Upper lobe of left lung (tissue), 4 donors: ENCODE measurements at regions not wholly inside any gene's neighbourhood (a gene's known extent, or its start where the extent isn't known, plus 50 kb on each side); places are given as distances from the start of the nearest gene placed in this dataset.

Experiments used
- EP300 ChIP-seq, 4 donors: sonication (generic); formaldehyde crosslinking; IDR thresholded peaks; one replicate each; pipeline ENCODE4 v1.5.1; 2017; ENCODE audit warnings: antibody characterized with exemption in 4 of 4, control low read depth in 2 of 4
- POLR2A ChIP-seq, 4 donors: fragments of 450-650 bp; IDR thresholded peaks; one replicate each; pipeline ENCODE4 v1.5.1; 2016 to 2017; ENCODE audit warnings: antibody characterized with exemption in 4 of 4, mild to moderate bottlenecking in 2 of 4

DNA sequence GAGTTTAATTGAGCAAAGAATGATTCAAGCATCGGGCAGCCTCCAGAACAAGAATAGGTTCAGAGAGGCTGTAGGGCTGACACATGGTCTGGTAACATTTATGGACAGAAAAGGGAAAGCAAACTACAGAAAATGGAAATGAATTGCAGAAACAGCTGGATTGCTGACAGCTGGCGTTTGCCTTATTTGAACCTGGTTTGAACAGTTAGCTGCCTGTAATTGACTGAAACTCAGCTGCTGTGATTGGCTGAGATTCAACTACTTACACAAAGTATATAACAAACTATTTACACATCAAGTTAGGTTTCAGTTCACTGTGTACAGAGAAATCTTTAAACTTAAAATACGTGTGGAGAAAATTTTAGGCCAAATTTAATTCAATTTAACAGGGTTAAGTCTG lies 441.7 kb downstream of the PRELID2 start:
- TF ChIP-seq EP300 (IDR thresholded peaks at IDR 0.05) (no peak), POLR2A (IDR thresholded peaks at IDR 0.05) (no peak)
